Activated CD8-positive, alpha-beta memory T cell treated with anti-CD3 and anti-CD28 coated beads, Interleukin-2, amount 10 ng/mL, durations not matched to agents 7 days and 5 days (primary cell): ENCODE measurements at regions not wholly inside any gene's neighbourhood (a gene's known extent, or its start where the extent isn't known, plus 50 kb on each side); places are given as distances from the start of the nearest gene placed in this dataset.

ENCODE experiments used
- ATAC-seq: fragments of 150-1000 bp; cut with Tn5 transposase; one replicate; pipeline ENCODE4 v1.10.0; 2021; ENCODE audit warnings: moderate library complexity
- CTCF ChIA-PET: fragments of 350-600 bp; sonication (Branson Sonifier 250); formaldehyde crosslinking; loops from one replicate; lab custom pipeline; 2021; ENCODE audit warnings: antibody characterized with exemption; lab: Charles Lee
- DNase-seq: peaks from one replicate; pipeline ENCODE4 v3.0.0-alpha.2; 2020
- H3K27ac Mint-ChIP-seq: one replicate; pipeline ENCODE4 v1.8.0; 2021; ENCODE audit warnings: mild to moderate bottlenecking, mixed read lengths
- H3K27me3 Mint-ChIP-seq: one replicate; pipeline ENCODE4 v1.8.0; 2021; ENCODE audit warnings: mixed read lengths
- H3K36me3 Mint-ChIP-seq: one replicate; pipeline ENCODE4 v1.8.0; 2021; ENCODE audit warnings: mild to moderate bottlenecking, mixed read lengths
- H3K4me1 Mint-ChIP-seq: one replicate; pipeline ENCODE4 v1.8.0; 2021; ENCODE audit warnings: mixed read lengths
- H3K4me3 Mint-ChIP-seq: one replicate; pipeline ENCODE4 v1.8.0; 2021; ENCODE audit warnings: mild to moderate bottlenecking, moderate library complexity, mixed read lengths
- H3K9me3 Mint-ChIP-seq: one replicate; pipeline ENCODE4 v1.8.0; 2022; ENCODE audit warnings: low read depth, mixed read lengths

- no peaks in the 10 kb centered on the region for H3K36me3 Mint-ChIP-seq
- H3K27ac Mint-ChIP-seq, result no peak overlapping the region
- no peaks in the 10 kb centered on the region for H3K9me3 Mint-ChIP-seq
- ATAC-seq (no peak), DNase-seq (no peak)
- no peak overlapping the region for H3K4me3 Mint-ChIP-seq
- no peaks in the 10 kb centered on the region for H3K4me1 Mint-ChIP-seq
- CTCF ChIA-PET, result interaction anchor here (1.2 kb wide), 1 partner anchor 8 kb away, joined by 3 read pairs; no protein-coding TSS in a partner anchor
- peaks cover 2% of the 10 kb centered on the region for H3K27me3 Mint-ChIP-seq
These were observed 215.5 kb downstream of the CYP26B1 start for GRCh38 chr2:71932037-71932779.

DNA sequence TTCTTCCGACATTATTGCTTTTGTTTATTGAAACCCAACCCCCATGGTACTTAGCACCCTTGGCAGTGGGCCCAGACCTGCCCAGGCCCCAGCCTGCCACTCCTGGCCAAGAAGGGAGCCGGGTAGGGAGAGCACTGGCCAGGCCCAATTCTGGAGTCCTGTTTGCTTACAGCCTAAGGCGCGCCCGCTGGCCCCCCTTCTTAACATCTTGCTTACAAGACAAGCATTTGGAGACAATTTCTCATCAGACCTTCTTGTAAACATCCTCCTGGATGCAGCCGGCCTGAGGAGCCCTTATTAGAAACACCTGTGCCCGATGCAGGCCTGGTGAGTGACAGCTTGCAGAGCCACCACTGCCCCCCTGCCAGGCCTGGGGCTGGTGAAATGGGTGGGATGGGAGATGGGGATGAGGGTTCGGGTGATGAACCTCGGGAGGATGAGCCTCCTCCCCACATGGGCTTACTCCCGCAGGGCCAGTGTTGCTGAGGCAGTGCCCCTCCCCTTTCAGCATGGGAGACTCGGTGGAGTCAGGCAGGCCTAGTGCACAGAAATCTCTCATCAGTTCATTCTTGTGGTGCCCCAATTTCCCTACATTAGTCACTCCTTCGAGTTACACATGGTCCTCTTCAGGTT, 217.5 kb downstream of the CYP26B1 start:
- DNase-seq (peak; percentile 30), ATAC-seq (no peak)
- H3K27me3 Mint-ChIP-seq, result no peaks in the 10 kb centered on the region

DNA sequence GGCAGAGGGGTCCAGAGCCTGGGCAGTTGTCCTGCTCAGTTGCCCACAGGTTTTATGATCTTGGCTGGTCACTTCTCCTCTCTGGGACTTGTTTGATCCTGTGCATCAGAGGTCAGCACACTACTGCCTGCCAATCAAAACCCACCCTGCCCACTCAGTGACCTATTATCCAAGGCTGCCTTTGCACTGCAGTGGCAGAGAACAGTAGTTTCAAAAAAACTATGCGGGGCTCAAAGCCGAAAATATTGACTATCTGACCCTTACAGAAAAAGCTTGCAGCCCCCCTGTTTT, 218.2 kb downstream of the CYP26B1 start:
- ATAC-seq (no peak), DNase-seq (no peak)
- H3K36me3 Mint-ChIP-seq, result no peaks in the 10 kb centered on the region
- H3K4me3 Mint-ChIP-seq, result no peak overlapping the region
- CTCF ChIA-PET, result no interaction called here
- H3K27me3 Mint-ChIP-seq, result no peaks in the 10 kb centered on the region
- no peak overlapping the region for H3K27ac Mint-ChIP-seq
- no peaks in the 10 kb centered on the region for H3K9me3 Mint-ChIP-seq
- no peaks in the 10 kb centered on the region for H3K4me1 Mint-ChIP-seq

More for the DNA sequence above, 217.5 kb downstream of the CYP26B1 start:
- Mint-ChIP-seq H3K27ac (no peak overlapping the region), H3K4me3 (no peak overlapping the region), H3K4me1 (no peaks in the 10 kb centered on the region), H3K9me3 (no peaks in the 10 kb centered on the region), H3K36me3 (no peaks in the 10 kb centered on the region)
- CTCF ChIA-PET, result no interaction called here

DNA sequence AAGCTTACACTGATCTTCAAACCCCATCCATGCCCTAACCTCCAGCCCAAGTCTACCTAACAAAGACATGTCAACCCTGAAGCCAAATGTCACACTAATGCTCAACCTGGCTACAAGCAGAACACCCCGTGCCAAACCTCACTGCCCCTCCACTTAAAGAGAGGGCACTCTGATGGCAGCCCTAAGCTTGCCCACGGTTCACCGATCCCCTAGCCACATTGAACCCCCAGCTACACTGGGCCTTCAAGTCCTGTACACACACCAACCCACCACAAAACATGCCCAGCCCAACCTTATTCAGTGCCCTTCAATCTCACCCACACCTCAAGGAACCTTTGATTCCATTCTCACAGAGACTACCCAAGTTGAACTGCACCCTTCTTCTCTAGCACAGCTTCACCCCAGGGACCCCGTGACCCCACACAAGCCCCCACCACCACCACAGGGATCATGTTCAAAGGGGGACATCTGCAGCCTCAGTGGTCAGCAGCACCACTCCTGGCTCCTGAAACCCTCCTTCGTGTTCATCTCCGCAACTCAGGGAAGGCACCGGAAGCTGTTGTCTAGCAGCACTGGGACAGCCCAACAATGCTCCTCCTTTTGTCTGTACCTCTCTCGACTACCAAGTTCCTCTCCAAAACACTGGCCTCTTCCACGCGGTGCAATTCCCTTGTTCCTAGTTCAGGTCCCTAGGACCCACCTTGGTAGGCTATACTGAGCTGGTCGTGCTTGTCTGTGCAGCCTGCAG, 218.8 kb downstream of the CYP26B1 start:
- CTCF ChIA-PET, result no interaction called here

GRCh38 chr2:71927757-71928715, 219.6 kb downstream of the CYP26B1 start:
- ATAC-seq, result no peak

More for the DNA sequence above, 218.8 kb downstream of the CYP26B1 start:
- H3K27ac Mint-ChIP-seq, result no peak overlapping the region
- H3K4me3 Mint-ChIP-seq, result no peak overlapping the region
- H3K4me1 Mint-ChIP-seq, result no peaks in the 10 kb centered on the region
- H3K27me3 Mint-ChIP-seq, result no peaks in the 10 kb centered on the region
- no peak for ATAC-seq
- H3K9me3 Mint-ChIP-seq, result no peaks in the 10 kb centered on the region
- no peaks in the 10 kb centered on the region for H3K36me3 Mint-ChIP-seq
- peak; percentile 36 for DNase-seq

DNA sequence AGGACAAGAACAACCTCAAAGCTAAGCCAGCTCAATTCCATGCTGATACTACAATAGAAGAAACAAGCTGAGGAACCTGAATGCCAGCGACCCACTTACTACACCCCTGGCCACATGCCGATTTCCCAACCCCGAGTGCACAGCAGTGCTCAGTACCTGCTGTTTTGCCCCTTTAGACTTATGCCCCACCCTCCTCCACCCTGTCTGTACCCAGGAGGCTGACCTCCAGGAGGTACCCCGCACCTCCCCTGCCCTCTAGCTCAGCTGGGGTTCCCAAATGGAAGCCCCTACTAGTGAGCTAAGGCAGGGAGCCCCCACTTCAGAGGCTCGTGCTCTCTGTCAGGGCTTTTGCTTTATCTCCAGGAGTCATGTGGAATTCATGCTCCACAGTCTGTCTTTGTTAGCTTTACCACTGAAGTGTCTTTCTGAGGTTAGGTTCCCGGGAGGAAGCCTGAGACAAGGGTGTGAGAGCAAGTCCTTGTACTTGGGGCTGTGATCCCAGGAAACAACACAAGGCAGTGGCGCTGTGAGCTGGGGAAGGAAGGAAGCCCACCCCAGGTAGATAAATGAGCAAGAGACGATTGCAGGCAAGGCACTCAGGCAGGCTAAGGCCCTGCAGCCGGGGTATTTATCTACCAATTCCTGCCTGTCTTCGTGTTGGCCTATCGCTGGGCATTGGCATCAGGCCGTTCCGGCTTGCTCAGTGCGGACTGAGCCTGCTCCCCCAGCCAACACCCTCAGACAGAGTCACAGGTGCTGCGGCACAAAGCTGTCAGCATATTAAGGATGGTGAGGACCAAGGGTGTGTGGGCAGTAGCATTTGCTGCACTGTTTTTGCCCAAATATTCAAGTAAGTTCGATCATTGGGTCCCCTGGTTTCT, 220.5 kb downstream of the CYP26B1 start:
- Mint-ChIP-seq H3K9me3 (no peaks in the 10 kb centered on the region), H3K4me1 (no peaks in the 10 kb centered on the region), H3K27me3 (no peaks in the 10 kb centered on the region), H3K27ac (no peak overlapping the region), H3K4me3 (no peak overlapping the region), H3K36me3 (no peaks in the 10 kb centered on the region)
- peak; percentile 31 for DNase-seq
- ATAC-seq, result no peak
- CTCF ChIA-PET, result interaction anchor here (0.9 to 1.7 kb wide), 2 partner anchors 10 to 223 kb away, joined by 4 to 6 read pairs; no protein-coding TSS in a partner anchor

More at GRCh38 chr2:71927757-71928715, 219.6 kb downstream of the CYP26B1 start:
- Mint-ChIP-seq H3K9me3 (no peaks in the 10 kb centered on the region), H3K27ac (no peak overlapping the region), H3K27me3 (no peaks in the 10 kb centered on the region), H3K4me3 (no peak overlapping the region), H3K36me3 (no peaks in the 10 kb centered on the region), H3K4me1 (no peaks in the 10 kb centered on the region)
- CTCF ChIA-PET, result interaction anchor here (1.7 kb wide), 1 partner anchor 223 kb away, joined by 6 read pairs; no protein-coding TSS in a partner anchor
- DNase-seq, result peak; percentile 28

- no peak for DNase-seq
- no peak overlapping the region for H3K27ac Mint-ChIP-seq
- no peak overlapping the region for H3K4me3 Mint-ChIP-seq
- no peaks in the 10 kb centered on the region for H3K9me3 Mint-ChIP-seq
- H3K27me3 Mint-ChIP-seq, result no peaks in the 10 kb centered on the region
- H3K4me1 Mint-ChIP-seq, result no peaks in the 10 kb centered on the region
- CTCF ChIA-PET, result interaction anchor here (0.9 to 1.7 kb wide), 2 partner anchors 11 to 224 kb away, joined by 4 to 6 read pairs; no protein-coding TSS in a partner anchor
- H3K36me3 Mint-ChIP-seq, result no peaks in the 10 kb centered on the region
- no peak for ATAC-seq
These were observed 221.6 kb downstream of the CYP26B1 start for GRCh38 chr2:71926089-71926447.

DNA sequence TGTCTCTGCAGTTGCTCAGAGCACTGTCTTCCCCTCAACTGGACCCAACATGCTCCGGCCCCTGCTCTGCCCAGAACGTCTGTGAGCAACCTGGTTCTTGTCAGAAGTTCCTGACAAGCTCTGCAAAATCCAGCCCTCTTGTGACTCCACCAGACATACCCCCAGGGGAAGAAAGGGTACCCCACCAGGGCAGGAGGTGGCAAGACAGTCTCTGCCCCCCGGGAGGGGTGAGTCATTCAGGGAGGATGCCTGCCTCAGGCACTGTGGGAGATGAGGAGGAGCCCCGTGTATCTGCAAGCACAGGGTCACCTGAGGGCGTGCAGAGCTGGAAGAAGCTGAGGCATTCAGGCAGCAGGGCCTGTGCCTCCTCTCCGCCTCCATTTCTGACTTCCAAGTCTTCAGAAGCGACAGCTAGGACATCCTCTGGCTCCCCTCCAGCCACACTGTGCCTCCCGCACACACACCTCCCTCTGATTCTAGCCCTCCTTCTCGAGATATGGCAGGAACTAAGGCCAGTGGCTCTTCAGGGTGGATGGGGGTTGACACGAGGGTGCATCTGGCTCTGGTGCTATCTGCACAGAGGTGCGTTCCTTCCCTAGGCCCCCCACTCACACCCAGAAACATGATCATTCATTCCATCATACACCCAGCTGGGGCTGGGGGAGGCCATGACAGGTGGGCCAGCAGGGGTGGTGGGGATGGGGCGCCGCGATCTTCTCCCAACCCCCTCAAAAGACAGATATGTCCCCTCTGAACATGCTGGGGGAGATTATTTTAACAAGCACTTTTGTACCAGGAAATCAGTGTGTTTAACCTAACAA, 222.2 kb downstream of the CYP26B1 start:
- no peaks in the 10 kb centered on the region for H3K27me3 Mint-ChIP-seq
- H3K4me3 Mint-ChIP-seq, result no peak overlapping the region
- ATAC-seq (no peak), DNase-seq (no peak)
- H3K4me1 Mint-ChIP-seq, result no peaks in the 10 kb centered on the region
- no peaks in the 10 kb centered on the region for H3K36me3 Mint-ChIP-seq
- no peak overlapping the region for H3K27ac Mint-ChIP-seq
- CTCF ChIA-PET, result interaction anchor here (1.2 to 2.2 kb wide), 4 partner anchors 16 to 821 kb away, joined by 3 to 10 read pairs (median 10); no protein-coding TSS in a partner anchor
- H3K9me3 Mint-ChIP-seq, result no peaks in the 10 kb centered on the region

GRCh38 chr2:71923887-71924533, 223.7 kb downstream of the CYP26B1 start:
- peak; percentile 53 for ATAC-seq
- DNase-seq, result peak; percentile 66
- Mint-ChIP-seq H3K27me3 (no peaks in the 10 kb centered on the region), H3K4me1 (no peaks in the 10 kb centered on the region), H3K27ac (no peak overlapping the region), H3K36me3 (no peaks in the 10 kb centered on the region), H3K9me3 (no peaks in the 10 kb centered on the region), H3K4me3 (no peak overlapping the region)
- CTCF ChIA-PET, result interaction anchor here (0.8 to 3.5 kb wide), 19 partner anchors 8 to 822 kb away, joined by 3 to 38 read pairs (median 4); partner anchors contain the start of gene CYP26B1

GRCh38 chr2:71923143-71923525, 224.5 kb downstream of the CYP26B1 start:
- ATAC-seq (no peak), DNase-seq (peak; percentile 18)
- no peaks in the 10 kb centered on the region for H3K36me3 Mint-ChIP-seq
- no peaks in the 10 kb centered on the region for H3K9me3 Mint-ChIP-seq
- CTCF ChIA-PET, result interaction anchor here (0.7 to 3.5 kb wide), 11 partner anchors 10 to 823 kb away, joined by 3 to 38 read pairs (median 5); partner anchors contain the start of gene CYP26B1
- H3K27ac Mint-ChIP-seq, result no peak overlapping the region
- H3K4me1 Mint-ChIP-seq, result no peaks in the 10 kb centered on the region
- H3K27me3 Mint-ChIP-seq, result peaks cover 5% of the 10 kb centered on the region
- no peak overlapping the region for H3K4me3 Mint-ChIP-seq
